Colon (tissue), 2 donors: ENCODE measurements at regions not wholly inside any gene's neighbourhood (a gene's known extent, or its start where the extent isn't known, plus 50 kb on each side); places are given as distances from the start of the nearest gene placed in this dataset.
"Not testable (repeated sequence)": the region's sequence is repeated elsewhere in the genome, so short reads cannot be mapped to it uniquely, and the experiment has no call there.

Experiments used
- FAIRE-seq: peaks from 2 replicates; lab custom pipeline; 2012; peaks lifted over from hg19 to GRCh38; lab: Jason Lieb, UNC
- donor health status: control.
- donor health status: control.

- FAIRE-seq, result not testable (repeated sequence)
Observed at GRCh38 chr22:21150863-21151262, 105.1 kb downstream of the LRRC74B start.

- not testable (repeated sequence) for FAIRE-seq
Observed at GRCh38 chr22:21187841-21188240, 142.1 kb downstream of the LRRC74B start.

GRCh38 chr22:21212054-21212453 lies 166.3 kb downstream of the LRRC74B start:
- not testable (repeated sequence) for FAIRE-seq

- not testable (repeated sequence) for FAIRE-seq
Observed at GRCh38 chr22:21215973-21216731, 167.4 kb upstream of the RIMBP3B start.

- not testable (repeated sequence) for FAIRE-seq
Observed at GRCh38 chr22:21224900-21225299, 158.7 kb upstream of the RIMBP3B start.

- not testable (repeated sequence) for FAIRE-seq
Observed at GRCh38 chr22:21226901-21227693, 156.5 kb upstream of the RIMBP3B start.

GRCh38 chr22:21251435-21251834 lies 132.1 kb upstream of the RIMBP3B start:
- FAIRE-seq, result not testable (repeated sequence)

GRCh38 chr22:21282646-21283045 lies 100.9 kb upstream of the RIMBP3B start:
- not testable (repeated sequence) for FAIRE-seq

GRCh38 chr22:21293702-21294101 lies 89.8 kb upstream of the RIMBP3B start:
- not testable (repeated sequence) for FAIRE-seq

GRCh38 chr22:21327629-21328028 lies 55.9 kb upstream of the RIMBP3B start:
- FAIRE-seq, result peak; percentile 76
